ENCODE measurements at regions not wholly inside any gene's neighbourhood (a gene's known extent, or its start where the extent isn't known, plus 50 kb on each side); places are given as distances from the start of the nearest gene placed in this dataset.
"Not testable (repeated sequence)": the region's sequence is repeated elsewhere in the genome, so short reads cannot be mapped to it uniquely, and the experiment has no call there.

DNA sequence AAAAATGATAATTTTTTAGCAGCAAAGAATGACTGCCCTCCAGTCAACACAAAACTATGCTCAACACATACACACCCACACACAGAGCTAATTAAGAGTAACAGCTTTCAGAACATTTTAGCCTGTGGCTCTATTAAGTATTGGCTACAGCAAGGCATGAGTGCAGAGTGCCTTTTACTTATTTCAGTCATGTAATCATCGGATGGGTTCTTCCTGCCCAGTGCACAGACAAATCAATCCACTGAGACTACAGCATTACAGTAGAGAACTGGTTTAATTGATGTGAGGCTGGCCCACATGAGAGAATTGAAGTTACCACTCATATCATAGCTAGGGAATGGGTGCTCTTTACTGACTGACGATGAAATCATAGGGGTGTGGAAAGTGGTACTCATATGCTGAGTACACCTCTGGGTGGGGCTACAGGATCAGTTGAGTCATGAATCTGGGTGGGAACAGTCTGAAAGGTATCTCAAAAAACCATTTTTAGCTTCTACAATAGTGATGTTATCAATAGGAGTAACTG is 241.0 kb downstream of the FSIP2 start:
- intact Hi-C loops (cut with DNase I, micrococcal nuclease) = no loop called here
- ATAC-seq (peak; percentile 83), DNase-seq (no peak)

DNA sequence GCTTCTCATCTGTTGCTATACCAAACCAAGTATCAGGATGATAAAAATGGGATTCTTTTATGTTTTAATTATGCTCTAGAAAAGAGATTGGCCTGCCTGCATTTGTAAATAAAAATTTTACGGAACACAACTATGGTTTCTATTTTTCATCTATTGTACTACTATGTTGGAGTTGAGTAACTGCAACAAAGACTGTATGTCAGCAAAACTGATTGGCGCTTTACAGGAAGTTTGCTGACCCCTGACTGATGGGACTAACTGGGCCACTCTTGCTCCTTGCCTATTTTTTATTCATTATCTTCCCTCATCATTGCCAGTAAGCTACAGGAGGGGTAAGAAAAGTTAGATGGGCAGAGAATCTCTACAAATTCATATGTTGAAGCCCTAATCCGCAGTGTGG is 242.3 kb downstream of the FSIP2 start:
- intact Hi-C loops (cut with DNase I, micrococcal nuclease) = no loop called here
- no peak for DNase-seq
- no peak for ATAC-seq

DNA sequence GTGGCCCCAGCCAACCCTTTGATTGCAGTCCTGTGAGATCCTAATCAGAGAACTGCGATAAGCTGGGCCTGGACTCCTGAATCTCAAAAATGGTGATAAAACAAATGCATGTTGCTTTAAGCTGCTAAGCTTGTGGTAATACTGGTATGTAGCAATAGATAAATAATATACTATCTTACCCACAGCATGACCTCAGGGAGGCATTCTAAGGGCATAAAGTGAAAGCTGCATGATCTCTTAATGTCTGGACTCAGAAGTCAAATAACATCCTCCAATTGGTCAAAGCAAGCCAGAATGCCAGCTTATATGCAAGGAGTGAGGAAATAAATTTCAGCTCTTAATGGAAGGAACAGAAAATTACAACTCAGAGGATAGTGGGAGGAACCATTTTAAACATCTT is 246.1 kb downstream of the FSIP2 start:
- DNase-seq (no peak), ATAC-seq (no peak)
- intact Hi-C loops (cut with DNase I, micrococcal nuclease) = no loop called here

DNA sequence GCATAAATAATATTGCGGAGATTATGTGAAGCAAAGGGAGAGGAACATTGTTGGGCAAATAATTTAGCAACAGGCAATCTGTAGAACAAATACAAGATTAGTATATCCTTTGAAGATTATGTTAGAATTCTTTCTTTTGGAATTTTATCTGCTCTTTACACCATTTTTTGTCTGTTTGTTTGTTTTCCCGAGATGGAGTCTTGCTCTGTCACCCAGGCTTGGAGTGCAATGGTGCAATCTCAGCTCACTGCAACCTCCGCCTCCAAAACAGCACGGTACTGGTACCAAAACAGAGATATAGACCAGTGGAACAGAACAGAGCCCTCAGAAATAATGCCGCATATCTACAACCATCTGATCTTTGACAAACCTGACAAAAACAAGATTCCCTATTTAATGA is 250.3 kb downstream of the FSIP2 start:
- ATAC-seq; intact Hi-C loops (cut with DNase I, micrococcal nuclease); DNase-seq: not testable (repeated sequence)

DNA sequence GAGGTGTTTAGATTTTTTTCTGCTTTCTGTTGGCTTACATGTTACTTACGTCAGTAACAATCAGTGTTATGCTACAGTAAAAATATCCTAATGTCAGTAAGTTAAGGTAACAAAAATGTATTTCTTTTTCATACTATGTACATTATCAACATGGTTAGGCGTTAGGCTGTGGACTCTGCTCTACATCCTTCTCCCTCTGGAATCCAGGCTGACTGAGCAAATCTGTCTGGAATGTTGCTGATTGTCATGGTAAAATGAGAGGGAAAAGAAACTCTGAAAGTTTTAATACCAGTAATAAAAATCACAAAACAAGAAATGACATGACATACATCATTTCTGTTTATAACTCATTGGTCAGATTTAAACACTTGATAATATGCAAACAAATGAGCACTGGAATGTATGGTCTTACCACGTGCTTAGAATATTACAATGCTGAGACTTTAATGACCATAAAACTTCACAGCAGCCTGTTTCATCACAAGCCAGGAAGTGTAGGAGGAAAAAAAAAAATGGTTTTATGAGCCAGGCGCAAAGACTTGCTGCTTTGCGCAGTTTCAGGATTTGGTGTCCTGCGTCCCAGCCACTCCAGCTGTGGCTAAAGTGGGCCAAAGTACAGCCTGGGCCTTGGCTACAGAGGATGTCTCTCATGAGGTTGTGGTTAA is 252.4 kb downstream of the FSIP2 start:
- intact Hi-C loops (cut with DNase I, micrococcal nuclease) = no loop called here

DNA sequence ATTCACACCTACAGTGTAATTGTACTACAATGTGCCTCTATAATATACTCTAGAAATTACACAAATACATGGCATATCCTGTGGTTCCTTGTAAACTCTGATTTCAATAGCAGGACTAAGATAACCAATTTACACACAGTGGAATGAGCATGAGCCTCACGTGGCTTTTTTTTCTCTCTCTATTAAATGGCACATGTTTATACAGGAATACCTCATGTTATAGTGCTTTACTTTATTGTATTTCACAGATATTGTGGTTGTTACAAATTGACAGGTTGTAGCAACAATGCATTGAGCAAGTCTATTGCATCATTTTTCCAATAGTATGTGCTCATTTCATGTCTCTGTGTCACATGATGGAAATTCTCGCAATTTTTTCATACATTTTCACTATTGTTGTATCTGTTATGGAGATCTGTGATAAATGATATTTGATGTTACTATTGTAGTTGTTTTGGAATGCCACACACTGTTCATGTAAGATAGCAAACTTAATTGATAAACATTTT is 260.0 kb downstream of the FSIP2 start:
- DNase-seq = no peak
- intact Hi-C loops (cut with DNase I, micrococcal nuclease) = no loop called here
- no peak for ATAC-seq

More for the DNA sequence above, 252.4 kb downstream of the FSIP2 start:
- ATAC-seq = peak; percentile 94
- peak in 1 of 2 donors; percentile 4 for DNase-seq

DNA sequence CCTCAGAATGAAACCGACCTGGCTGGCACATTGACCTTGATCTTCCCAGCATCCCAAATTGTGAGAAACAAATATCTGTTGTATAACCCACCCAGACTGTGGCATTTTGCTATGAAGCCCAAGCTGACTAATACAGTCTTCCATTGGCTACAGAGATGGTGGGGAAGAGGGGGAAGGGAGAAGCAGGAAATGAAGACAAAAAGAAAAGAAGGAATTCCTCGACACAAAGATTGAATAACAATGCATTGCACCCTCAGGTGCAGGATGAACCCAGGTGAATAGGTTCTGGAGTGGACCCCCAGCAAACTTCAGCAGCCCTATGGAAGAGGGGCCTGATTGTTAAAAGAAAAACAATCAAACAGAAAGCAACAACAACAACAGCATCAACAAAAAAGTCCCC is 270.7 kb downstream of the FSIP2 start:
- intact Hi-C loops (cut with DNase I, micrococcal nuclease) = no loop called here
- no peak for ATAC-seq
- no peak for DNase-seq

DNA sequence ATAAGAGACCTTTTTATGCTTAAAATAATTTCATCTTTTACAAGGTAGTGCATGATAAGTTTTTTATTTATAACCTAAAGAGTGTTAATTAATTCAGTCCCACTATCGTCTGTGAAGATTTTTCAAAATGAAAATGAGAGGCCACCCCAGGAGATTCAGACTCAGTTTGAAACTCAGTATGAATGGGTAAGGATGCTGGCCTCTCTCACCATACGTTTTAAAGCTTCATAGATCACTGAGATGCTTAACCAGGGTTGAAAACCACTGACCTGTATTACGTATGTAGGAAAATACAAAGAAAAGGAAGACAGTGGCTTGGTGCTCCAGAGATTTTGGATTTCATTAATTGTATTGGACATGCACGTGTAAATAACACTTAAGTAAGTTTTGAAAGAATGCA is 278.7 kb downstream of the FSIP2 start:
- no peak for ATAC-seq
- DNase-seq = no peak
- intact Hi-C loops (cut with DNase I, micrococcal nuclease) = no loop called here

DNA sequence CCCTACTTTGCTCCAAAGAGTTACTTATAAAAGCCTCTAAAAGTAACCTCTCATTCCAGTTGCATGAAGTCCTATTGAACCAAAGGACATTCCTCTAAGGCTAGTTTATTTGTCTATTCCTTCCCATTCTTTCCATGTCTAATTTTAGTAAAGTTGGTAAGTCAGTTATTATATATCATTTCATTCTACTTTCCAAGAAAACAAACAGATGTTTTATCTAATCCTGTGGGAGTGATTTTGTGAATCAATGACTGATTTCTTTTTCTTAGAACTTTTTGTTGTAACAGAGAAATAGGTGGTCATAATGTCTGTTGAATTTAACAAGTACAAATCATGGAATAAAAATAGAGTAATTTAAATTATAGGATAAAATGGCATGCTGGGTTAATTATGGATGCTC is 286.3 kb downstream of the FSIP2 start:
- intact Hi-C loops (cut with DNase I, micrococcal nuclease) = no loop called here
- no peak for ATAC-seq
- DNase-seq = no peak

DNA sequence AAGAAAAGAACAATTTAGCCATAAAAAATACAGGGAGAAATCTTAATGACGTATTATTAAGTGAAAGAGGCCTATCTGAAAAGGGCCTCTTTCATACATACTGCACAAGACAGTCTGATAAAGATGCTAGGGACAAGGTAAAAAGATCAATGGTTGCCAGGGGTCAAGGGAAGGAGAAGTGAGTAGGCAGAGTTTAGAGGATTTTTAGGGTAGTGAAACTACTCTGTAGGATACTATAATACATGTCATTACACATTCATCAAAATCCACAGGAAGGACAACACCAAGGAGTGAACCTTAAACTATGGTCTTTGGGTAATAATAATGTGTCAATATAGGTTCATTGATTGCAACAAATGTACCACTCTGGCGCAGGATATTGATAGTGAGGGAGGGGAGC is 289.3 kb downstream of the FSIP2 start:
- no peak for DNase-seq
- ATAC-seq = no peak
- intact Hi-C loops (cut with DNase I, micrococcal nuclease) = no loop called here

DNA sequence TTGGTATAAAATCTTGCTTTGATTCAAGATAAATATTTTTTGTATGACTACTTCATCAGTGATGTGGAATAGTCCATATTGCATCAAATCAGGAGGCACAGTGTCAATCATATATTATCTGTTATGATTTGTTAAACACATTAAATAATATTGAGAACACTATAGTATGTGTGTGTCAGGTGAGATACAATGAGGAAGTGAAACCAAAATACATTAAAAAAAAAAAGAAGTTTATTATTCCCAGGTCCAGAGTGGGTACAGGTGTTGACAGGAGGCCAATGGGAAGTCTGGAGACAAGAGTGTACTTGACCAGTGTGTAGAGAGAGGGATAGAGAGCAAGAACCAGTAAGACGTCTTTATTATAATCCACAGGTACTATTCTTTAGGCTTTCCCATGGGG is 292.6 kb downstream of the FSIP2 start:
- ATAC-seq (peak; percentile 65), DNase-seq (no peak)
- intact Hi-C loops (cut with DNase I, micrococcal nuclease) = no loop called here

DNA sequence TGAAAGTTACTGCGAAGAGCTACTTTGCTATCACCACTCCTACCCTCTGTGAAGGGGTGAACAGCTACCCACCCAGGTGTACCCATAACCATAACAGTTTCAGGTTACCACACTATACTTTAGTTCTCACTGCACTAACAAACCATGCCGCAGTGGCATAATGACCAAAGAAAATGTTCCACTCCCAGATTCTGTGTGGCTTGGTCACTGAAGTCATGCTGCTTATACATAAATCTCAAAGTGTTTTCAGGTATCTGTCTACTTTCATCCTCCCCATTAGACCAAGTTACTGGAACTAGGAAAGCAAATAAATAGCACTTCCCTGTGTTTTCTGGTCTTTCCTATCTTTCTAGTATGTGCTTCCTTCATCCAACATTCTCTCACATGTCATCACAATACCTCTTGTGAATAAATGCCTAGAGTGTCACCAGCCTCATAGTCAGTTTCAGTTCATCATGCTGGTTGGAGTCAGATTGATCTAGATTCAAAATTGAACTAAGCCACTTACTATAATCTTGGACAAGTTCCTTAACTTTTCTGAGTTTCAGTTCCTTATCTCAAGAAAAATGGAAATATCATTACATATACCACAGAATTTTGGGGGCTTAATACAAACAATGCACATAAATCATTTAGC is 293.6 kb downstream of the FSIP2 start:
- DNase-seq = no peak
- ATAC-seq = no peak
- intact Hi-C loops (cut with DNase I, micrococcal nuclease) = no loop called here

DNA sequence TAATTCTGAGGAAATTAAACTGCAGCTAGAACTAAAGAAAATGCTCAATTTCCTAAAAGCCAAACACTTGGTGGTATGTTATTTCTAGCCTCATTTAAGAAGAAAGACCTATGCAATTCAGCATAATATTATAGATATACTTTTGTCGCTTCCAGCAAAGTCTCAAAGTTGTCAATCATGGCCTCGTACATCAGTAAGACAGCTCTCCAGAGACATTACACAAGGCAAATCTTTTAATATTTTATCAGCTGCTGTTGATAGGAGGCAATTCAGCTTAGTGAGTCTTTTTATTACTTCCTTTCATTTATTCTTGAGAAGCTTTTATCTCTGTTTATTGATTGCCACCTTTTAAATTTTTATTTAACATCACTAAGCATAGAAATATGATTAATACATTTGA is 294.3 kb downstream of the FSIP2 start:
- DNase-seq = no peak
- no peak for ATAC-seq
- intact Hi-C loops (cut with DNase I, micrococcal nuclease) = no loop called here

DNA sequence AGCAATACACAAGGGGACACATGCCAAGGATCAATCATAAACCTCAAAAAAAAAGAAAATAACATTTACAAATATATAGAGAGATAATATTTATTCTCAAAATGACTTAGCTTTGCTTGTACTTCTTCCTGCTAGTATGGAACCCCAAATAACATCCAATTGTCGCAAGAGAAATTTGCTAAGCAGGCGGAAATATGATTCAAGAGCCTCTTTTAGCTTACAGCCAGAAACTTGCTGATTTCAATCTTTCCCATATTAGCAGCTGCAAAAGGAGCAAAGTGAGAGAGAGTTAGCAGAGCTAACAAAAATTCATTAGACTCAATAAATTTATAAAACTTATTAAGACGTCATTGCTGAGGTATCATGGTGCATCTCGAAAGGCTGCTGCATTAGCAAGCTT is 294.9 kb downstream of the FSIP2 start:
- intact Hi-C loops (cut with DNase I, micrococcal nuclease) = no loop called here
- no peak for ATAC-seq

DNA sequence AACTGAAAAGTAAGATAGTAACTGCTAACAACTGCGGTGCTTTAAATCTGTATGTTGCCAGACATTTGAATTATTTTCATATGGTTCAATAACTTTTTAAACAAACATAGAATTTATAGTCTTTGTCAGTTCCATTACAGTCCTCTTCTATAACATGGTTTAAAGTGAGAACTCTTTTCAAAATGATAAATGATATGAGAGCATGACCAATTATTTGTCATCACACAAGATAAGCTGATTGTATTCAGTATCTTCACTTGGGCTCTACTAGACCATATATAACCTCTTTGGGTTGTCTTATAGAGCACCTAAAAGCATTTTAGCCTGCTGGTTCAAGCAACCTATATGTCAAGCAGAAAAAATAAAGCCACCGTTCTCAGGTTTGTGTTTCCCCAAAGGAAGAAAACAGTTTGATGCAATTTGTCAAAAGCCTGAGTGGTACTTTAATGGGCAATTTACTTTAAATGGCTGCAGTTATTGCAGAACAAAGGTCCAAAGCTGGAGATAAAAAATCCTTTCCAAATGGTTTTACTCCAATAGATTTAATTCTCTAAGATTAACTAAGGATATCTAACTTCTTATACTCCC is 298.4 kb downstream of the FSIP2 start:
- DNase-seq = no peak
- intact Hi-C loops (cut with DNase I, micrococcal nuclease) = no loop called here
- ATAC-seq = no peak

More for the DNA sequence above, 294.9 kb downstream of the FSIP2 start:
- no peak for DNase-seq

DNA sequence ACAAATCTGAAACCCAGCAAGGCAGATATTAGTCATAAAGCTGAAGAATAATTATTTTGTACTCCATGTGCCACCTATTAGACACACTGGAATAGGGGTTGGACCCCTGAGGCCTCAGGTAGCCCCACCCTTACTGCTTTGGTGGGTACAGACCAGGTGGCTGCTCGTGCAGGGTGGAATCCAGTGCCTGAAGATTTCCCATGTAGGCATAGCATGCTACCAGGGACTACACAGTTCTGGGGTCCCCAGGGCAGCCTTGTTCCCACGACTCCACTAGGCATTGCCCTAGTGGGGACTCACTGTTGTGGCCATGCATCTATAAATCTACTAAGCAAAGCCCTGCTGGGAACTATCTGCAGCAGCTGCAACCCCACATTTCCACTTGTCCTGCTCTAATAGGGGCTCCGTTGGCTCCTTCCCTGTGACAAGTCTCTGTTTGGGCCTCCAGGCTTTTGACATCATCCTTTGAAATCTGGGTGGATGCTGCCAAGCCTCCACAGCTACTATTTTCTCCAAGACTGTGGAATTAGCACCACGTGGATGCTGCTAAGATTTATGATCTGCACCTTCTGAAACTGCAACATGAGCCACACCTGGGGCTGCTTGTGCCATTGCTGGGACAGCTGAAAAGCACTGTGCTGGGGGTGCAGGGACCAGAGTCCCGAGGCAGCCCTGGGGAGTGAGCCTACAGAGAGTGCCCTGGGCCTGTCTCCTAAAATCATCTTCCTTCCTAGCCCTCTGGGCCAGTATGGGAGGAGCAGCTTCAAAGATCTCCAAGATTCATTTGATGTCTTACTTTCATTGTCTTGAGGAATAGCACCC is 303.8 kb downstream of the FSIP2 start:
- ATAC-seq (no peak), DNase-seq (no peak)

DNA sequence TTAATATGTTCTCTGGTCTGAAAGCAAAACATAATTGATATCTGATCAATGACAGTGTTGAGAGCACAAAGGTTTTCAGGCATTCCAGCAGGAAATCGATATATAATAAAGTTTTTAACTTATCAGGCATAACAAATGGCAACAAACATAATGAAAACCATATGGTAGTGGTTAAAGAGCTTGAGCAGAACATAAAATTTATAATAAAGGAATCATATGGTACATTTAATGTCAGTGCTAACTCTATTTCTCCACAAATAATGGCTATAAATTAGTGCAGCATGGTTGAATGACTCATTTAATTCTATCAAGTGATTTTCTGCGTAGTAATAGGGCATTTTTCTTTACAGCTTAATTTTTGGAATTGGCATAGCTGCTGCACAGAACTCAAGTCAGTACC is 306.2 kb downstream of the FSIP2 start:
- no peak for ATAC-seq
- intact Hi-C loops (cut with DNase I, micrococcal nuclease) = no loop called here
- DNase-seq = no peak

More for the DNA sequence above, 303.8 kb downstream of the FSIP2 start:
- intact Hi-C loops (cut with DNase I, micrococcal nuclease) = no loop called here

DNA sequence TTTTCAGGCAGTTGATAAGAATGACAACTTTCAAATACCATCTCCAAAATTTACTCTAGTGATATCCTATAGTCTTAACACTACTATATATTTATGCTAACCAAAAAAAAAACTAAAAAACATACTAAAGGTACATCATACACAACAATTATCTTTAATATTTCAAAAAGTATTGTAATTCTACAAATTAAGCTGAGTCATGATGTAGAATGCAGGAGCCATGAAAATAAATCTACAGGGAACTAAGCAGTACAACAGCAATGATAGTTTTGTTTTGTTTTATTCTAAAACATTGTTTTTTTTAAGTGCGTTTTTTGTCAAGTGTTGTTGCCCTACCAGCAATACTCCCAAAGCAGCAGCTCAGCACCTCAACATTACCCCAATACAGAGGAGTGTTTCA is 314.3 kb downstream of the FSIP2 start:
- DNase-seq = no peak
- intact Hi-C loops (cut with DNase I, micrococcal nuclease) = no loop called here
- no peak for ATAC-seq

DNA sequence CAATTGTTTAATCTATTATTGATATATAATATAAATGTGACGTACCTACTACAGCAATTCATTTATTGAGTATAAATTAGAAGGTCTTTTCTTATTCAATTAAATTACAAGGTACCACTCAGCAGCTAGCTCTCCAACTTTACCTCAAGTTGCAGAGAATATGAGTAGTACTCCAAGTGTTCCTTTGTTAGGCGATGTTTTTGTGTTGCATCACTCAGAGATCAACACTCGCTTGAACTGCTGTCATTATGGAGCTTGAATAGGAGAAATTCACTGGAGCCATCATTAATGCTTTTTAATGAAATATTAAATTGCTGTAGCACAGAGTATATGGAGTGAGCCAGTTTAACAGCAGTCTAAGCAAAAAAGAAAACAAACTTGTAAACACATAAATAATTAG is 320.0 kb downstream of the FSIP2 start:
- DNase-seq (no peak), ATAC-seq (no peak)
- intact Hi-C loops (cut with DNase I, micrococcal nuclease) = no loop called here

Measured in left colon (tissue), 2 donors.